MV-4-11 (cell line): ENCODE measurements at regions not wholly inside any gene's neighbourhood (a gene's known extent, or its start where the extent isn't known, plus 50 kb on each side); places are given as distances from the start of the nearest gene placed in this dataset.
A peak's percentile ranks its signal among the peaks of the same experiment; 100 is the strongest.
"Not testable (repeated sequence)": the region's sequence is repeated elsewhere in the genome, so short reads cannot be mapped to it uniquely, and the experiment has no call there.

Source experiments
- DNase-seq: peaks from one replicate; lab custom pipeline; 2025; lab: John Stamatoyannopoulos, UW

GRCh38 chr4:82181789-82182188 lies 192.0 kb downstream of the HNRNPD start:
- no peak for DNase-seq

DNA sequence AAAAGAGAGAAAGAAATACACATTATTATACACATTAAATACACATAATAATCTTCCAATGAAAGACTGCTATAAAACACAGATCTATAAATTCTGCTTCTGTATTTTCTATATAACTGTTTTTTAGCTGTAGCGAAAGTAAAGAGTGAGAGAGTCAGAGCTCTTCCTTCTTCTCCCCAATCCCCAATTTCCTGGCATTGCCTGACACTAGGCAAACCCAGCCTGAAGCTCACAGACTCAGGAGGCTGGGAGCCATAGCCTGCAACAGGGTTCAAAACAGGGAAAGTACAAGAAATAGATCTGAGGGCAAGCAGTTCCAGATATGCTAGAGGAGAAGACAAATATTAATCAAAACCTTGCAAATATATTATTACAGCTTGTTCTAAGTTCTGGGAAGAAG lies 201.6 kb downstream of the HNRNPD start:
- DNase-seq, result no peak

DNA sequence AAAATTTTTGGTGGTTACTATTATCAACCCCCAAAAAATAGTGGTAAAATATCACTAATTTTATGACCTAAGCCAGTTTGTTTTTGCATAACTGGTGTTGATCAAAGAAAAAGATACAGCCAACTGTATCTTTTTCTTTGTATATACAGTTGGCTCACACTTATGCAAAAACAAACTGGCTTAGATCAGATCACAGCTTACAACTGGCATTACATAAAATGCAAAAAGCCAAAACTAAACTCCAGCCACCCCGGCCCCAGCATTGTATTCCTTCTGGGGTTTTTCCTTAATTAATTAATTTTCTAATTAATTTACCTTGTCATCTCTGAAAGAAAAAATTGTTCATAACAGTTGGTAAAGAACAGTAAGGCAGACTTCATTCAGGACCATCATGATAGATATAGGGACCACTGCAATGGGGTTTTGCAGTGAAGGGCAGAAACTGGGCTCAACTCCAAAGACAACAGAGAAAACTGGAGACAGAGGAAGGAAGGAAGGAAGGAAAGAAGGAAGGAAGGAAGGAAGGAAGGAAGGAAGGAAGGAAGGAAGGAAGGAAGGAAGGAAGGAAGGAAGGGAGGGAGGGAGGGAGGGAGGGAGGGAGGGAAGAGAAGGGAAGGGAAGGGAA lies 202.1 kb downstream of the HNRNPD start:
- DNase-seq, result no peak

GRCh38 chr4:82149750-82150149 lies 224.0 kb downstream of the HNRNPD start:
- no peak for DNase-seq

DNA sequence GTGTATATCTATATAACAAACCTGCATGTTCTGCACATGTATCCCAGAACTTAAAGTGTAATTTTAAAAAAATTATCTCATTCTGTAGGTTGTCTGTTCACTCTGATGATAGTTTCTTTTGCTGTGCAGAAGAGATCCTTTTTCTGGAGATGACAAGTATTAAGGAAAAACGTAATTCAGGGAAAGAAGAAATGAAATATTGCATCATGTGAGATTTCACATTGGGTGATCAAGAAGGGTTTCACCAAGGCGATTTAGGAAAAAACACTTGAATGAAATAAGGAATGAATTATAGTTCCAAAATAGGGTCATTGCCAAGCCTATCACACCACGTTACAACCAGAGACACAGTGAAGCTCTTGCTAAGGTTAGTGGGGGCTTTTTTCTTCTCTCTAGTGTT lies 227.9 kb downstream of the HNRNPD start:
- DNase-seq, result no peak

DNA sequence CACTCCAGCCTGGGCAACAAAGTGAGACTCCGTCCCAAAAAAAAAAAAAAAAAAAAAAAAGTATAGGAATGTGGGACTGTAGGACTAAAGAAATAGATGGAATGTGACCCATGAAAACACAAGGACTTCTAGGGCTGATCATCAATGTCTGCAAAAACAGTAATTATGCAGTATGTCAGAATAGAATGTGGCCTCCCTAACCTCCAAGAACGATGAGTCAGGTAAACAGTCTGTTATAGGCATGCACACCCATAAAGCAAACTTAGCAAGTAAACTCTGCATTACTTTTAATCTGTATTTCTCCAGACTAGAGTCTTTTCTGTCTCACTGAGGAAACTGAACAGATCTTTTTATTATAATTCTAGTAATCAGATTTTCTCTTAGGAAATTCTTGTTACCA lies 233.4 kb downstream of the HNRNPD start:
- DNase-seq, result no peak

- DNase-seq, result no peak
Observed at GRCh38 chr4:82139287-82139686, 234.5 kb downstream of the HNRNPD start.

DNA sequence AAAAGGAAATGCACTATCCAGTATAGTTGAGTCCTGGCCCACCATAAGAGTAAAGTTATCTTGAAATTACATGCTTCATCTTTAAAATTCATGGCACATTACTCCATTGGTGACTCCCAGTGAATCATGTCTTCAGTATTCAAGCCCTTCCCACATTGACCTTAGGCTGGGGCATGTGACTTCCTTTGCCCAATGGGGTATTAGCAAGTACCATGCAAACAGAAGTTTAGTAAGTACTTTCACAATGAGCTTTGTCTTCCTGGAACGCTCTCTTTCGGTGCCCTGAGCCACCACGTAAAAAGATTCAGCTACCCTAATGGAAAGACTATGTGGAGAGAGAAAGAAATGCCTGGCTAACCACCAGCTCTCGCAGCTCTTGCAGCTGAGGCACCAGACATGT lies 235.4 kb downstream of the HNRNPD start:
- DNase-seq, result no peak

DNA sequence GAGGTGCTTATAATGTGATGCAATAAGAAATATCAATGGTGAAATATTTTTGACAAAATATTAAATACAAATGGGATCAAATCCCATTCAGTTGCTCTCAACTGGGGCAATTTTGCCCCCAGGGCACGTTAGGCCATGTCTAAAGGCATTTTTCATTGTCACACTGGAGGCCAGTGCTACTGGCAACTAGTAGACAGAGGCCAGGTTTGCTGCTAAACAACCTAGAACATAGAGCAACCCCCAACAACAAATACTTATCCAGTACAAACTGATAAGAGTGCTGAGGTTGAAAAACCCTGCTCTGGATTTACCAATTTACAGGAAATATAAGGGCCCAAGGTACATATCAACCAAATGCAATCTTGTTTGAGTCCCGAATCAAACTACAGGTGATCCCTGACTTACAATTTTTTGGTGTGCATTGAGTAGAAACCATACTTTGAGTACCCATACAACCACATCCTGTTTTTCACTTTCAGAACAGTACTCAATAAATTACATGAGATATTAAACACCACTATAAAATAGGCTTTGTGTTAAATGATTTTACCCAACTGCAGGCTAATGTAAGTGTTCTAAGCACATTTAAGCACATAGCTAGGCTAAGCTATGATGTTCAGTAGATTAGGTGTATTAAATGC lies 237.5 kb downstream of the HNRNPD start:
- DNase-seq, result no peak

- DNase-seq, result no peak
Observed at GRCh38 chr4:82128355-82128754, 245.4 kb downstream of the HNRNPD start.

DNA sequence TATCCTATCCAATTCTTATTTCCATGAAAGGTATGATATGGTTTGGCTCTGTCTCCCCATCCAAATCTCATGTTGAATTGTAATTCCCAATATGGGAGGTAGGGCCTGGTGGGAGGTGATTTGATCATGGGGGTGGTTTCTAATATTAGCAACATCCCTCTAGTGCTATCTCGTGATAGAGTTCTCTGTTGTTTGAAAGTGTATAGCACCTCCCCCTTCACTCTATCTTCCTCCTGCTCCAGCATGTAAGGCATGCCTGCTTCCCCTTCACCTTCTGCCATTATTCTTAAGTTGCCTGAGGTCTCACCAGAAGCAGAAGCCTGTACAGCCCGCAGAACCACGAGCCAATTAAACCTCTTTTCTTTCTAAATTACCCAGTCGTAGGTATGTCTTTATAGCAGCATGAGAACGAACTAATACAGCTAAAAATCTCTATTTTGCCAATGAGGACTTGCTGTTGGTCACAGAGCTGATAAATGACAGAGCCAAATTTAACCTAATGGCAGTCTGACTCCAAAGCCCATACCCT lies 247.2 kb downstream of the HNRNPD start:
- DNase-seq, result no peak

DNA sequence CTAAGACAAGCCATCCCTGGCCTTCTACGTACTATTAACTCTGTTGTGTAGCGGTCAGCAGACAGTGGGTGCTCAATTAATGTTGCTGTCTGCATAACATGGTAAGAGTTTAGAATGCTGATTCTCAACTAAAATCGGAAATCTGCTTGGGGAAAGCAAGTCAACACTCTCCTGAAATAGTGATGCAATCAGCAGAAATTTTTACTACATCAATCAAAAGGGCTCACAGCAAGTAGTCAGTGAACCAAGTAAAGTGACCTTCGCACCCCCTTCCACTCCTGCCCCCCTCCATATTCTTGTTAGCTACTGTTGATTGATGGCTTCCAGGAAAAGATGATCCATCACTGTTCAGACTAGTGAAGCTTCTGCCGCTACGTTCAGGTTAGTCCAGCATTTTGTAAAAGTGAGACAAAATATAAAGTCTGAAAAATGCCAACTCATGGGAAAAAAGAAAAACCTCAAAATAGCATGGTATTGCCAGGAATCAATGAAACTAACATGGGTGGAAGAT lies 247.9 kb downstream of the HNRNPD start:
- DNase-seq, result no peak

DNA sequence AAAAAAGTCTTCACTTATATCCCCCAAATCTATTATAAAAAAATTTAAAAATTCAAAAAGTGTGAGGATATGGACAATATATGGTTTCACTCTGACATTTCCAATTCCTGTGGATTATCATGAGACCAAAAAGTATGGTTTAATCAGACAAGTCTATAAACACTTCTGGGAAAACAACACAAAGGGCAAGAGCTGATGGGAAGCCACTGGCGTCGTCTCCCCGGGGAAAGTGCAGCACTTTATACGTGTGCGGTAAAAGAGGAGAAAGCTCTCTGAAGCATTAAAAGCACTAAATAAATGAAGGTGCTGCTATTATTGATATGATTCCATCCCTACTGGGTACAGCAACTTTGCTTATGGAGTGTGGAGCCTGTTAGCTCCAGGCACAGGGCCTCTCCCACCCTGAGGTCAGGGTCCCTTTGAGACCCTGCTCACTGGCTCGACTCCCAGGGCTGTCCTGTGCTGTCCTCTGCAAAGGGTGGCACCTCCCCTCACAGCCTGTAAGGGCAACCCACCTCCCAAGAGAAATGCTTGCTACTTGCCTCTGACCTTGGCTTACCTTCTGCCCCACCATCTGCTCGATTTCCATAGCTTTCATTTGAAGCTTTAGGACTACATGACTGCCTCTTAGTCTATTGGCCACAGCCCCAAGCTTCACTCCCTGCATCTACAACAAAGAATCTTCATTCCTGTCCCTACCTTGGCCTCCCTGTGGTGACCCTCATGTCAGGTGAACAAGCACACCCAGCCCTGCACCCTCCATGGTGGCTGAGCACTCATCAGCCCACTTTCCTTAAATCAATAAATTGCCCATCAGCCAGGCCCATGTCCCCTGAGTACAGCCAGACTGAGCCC lies 248.6 kb downstream of the HNRNPD start:
- DNase-seq, result no peak

DNA sequence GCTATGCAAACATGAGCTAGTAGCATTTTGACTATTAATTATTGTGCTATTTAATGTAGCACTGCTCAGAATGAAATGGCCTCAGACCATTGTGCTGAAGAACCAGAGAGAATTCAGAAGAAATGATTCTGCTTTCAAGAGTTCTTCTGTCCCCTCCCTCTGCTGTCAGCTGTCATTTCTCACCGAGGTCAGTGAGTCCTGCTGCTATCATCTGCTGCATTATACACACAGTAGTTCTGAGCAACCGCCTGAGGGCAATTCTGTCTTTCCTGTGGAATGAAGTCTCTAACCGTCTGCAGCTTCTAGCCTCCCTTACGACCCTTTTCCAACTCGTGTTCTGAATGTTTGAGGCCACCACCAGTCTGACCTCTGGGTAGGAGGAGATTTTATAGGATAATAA lies 249.4 kb downstream of the HNRNPD start:
- no peak for DNase-seq

DNA sequence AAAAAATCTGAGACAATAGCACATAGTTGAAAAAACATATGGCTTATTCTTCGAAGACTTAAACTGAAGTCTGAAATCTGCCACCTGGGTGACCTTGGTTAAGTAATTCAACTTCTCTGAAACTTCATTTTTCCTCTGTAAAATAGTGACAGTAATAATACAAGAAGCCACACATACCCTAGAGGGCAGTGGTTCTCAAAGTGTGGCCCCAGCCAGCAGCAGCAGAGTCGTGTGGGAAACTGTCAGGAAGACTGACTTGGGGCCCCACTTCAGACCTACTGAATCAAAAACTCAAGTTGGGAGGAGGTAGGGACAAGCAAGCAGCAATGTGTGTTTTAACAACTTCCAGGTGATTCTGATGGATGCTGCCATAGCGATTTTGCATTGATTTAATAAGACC lies 249.9 kb downstream of the HNRNPD start:
- no peak for DNase-seq

DNA sequence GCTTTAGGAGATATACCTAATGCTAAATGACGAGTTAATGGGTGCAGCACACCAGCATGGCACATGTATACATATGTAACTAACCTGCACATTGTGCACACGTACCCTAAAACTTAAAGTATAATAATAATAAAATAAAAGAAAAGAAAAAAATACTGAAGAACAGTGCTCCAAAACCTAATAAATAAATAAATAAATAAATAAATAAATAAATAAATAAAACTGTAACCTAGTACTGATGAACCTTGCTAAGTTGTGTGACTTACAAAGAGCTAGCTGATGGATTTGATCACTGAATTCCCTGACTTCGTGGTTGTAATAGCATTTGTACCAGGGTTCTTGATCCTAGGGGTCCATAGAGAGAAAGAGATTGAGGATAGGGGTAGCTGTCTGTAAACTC lies 258.6 kb downstream of the HNRNPD start:
- DNase-seq, result not testable (repeated sequence)

- DNase-seq, result no peak
Observed at GRCh38 chr4:82108506-82108905, 265.3 kb downstream of the HNRNPD start.

- DNase-seq, result no peak
Observed at GRCh38 chr4:82104578-82104977, 269.2 kb downstream of the HNRNPD start.

DNA sequence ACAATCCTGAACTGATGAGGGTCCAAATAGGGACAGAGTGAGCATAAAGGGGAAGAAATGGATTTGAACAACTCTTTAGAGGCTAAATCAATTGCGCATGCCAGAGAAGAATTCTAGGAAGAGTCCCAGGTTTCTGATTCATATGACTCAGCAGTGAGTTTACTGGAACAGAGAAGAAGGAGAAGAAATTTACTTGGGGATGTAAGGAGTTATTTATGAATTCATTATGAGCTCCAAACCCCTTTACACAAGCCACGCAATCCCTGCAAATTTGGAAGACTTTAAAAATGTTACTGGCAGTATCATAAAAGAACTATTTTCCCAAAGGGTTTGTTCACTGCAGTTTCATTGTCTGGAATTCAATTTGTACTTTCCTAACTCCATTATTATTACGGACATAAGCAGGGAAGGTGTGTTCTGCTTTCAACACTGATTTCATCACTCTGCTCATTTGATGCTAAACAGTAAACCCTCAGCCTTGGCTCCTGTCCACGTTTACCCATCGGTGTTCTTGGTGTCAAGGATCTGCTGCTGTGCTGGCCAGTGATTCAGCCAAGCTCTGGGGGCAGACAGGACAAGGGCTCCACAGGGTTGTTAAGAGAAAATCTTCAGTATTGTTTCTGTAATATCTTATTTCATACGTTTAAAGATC lies 273.7 kb downstream of the HNRNPD start:
- no peak for DNase-seq

DNA sequence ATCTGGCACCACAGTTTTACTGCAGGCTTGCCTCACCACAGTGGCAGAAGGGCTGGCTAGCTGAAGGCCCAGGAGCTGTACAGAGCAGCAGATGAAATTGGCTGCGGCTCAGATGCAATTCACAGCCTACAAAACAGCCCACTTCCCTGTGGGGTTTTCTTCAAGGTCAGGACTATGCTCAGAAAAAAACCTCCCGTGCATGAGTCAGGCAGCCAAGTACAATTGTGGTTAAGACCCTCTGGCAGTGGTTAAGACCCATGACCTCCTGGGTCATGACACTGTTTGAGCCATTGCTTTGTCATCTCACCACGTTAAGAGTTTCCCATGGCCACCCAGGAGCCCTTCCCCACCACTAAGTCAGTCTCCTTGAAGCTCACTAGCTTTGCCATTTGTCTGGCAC lies 276.3 kb downstream of the HNRNPD start:
- peak; percentile 55 for DNase-seq

- no peak for DNase-seq
Observed at GRCh38 chr4:82090717-82091116, 283.1 kb downstream of the HNRNPD start.

GRCh38 chr4:82084747-82085146 lies 289.0 kb downstream of the HNRNPD start:
- DNase-seq, result no peak
